ENCODE measurements at regions not wholly inside any gene's neighbourhood (a gene's known extent, or its start where the extent isn't known, plus 50 kb on each side); places are given as distances from the start of the nearest gene placed in this dataset.
"Not testable (repeated sequence)": the region's sequence is repeated elsewhere in the genome, so short reads cannot be mapped to it uniquely, and the experiment has no call there.

- intact Hi-C loops (cut with micrococcal nuclease; ENCODE audit: unreplicated experiment), result no loop called here
- Histone ChIP-seq H3K9me3 (ENCODE audit: low read depth, low read length, poor library complexity, severe bottlenecking) (no peaks in the 10 kb centered on the region), H3K4me1 (ENCODE audit: insufficient read depth, low read length, poor library complexity, severe bottlenecking) (no peaks in the 10 kb centered on the region), H3K4me3 (ENCODE audit: low read depth, low read length, poor library complexity, severe bottlenecking) (no peak overlapping the region), H3K27ac (ENCODE audit: low read depth, low read length, poor library complexity, severe bottlenecking) (no peak overlapping the region), H3K27me3 (replicated peaks; ENCODE audit: insufficient read depth, low read depth, low read length, poor library complexity) (no peaks in the 10 kb centered on the region), H3K36me3 (ENCODE audit: insufficient read depth, low read length, poor library complexity, severe bottlenecking) (no peaks in the 10 kb centered on the region)
- no peak for DNase-seq (ENCODE audit: low spot score)
- no TSS peak for BruUV-seq (replicated peaks)
- CTCF ChIA-PET, result no interaction called here
- POLR2A ChIA-PET (ENCODE audit: low non-redundant PET), result no interaction called here
- TF ChIP-seq EZH2 (IDR thresholded peaks at IDR 0.05; ENCODE audit: borderline replicate concordance, low read depth, low read length, poor library complexity, severe bottlenecking) (no peak), CTCF (conservative IDR thresholded peaks at IDR 0.05; ENCODE audit: low read depth, low read length) (no peak)
Observed at GRCh38 chr13:48819376-48819775, 156.3 kb upstream of the FNDC3A start.

GRCh38 chr13:48819899-48820298 lies 155.8 kb upstream of the FNDC3A start:
- ChIA-PET POLR2A (ENCODE audit: low non-redundant PET) (no interaction called here), CTCF (no interaction called here)
- Histone ChIP-seq H3K27ac (ENCODE audit: low read depth, low read length, poor library complexity, severe bottlenecking) (no peak overlapping the region), H3K36me3 (ENCODE audit: insufficient read depth, low read length, poor library complexity, severe bottlenecking) (no peaks in the 10 kb centered on the region), H3K27me3 (replicated peaks; ENCODE audit: insufficient read depth, low read depth, low read length, poor library complexity) (no peaks in the 10 kb centered on the region), H3K4me3 (ENCODE audit: low read depth, low read length, poor library complexity, severe bottlenecking) (no peak overlapping the region), H3K4me1 (ENCODE audit: insufficient read depth, low read length, poor library complexity, severe bottlenecking) (no peaks in the 10 kb centered on the region), H3K9me3 (ENCODE audit: low read depth, low read length, poor library complexity, severe bottlenecking) (no peaks in the 10 kb centered on the region)
- TF ChIP-seq CTCF (conservative IDR thresholded peaks at IDR 0.05; ENCODE audit: low read depth, low read length), result no peak
- no peak for TF ChIP-seq EZH2 (IDR thresholded peaks at IDR 0.05; ENCODE audit: borderline replicate concordance, low read depth, low read length, poor library complexity, severe bottlenecking)
- no TSS peak for BruUV-seq (replicated peaks)
- DNase-seq (ENCODE audit: low spot score), result no peak
- intact Hi-C loops (cut with micrococcal nuclease; ENCODE audit: unreplicated experiment), result no loop called here

GRCh38 chr13:48823526-48823925 lies 152.2 kb upstream of the FNDC3A start:
- intact Hi-C loops (cut with micrococcal nuclease; ENCODE audit: unreplicated experiment); H3K4me3 ChIP-seq (ENCODE audit: low read depth, low read length, poor library complexity, severe bottlenecking); H3K4me1 ChIP-seq (ENCODE audit: insufficient read depth, low read length, poor library complexity, severe bottlenecking); BruUV-seq (replicated peaks); DNase-seq (ENCODE audit: low spot score); CTCF ChIA-PET; H3K27me3 ChIP-seq (replicated peaks; ENCODE audit: insufficient read depth, low read depth, low read length, poor library complexity); H3K27ac ChIP-seq (ENCODE audit: low read depth, low read length, poor library complexity, severe bottlenecking); POLR2A ChIA-PET (ENCODE audit: low non-redundant PET); H3K9me3 ChIP-seq (ENCODE audit: low read depth, low read length, poor library complexity, severe bottlenecking); H3K36me3 ChIP-seq (ENCODE audit: insufficient read depth, low read length, poor library complexity, severe bottlenecking): not testable (repeated sequence)

GRCh38 chr13:48826039-48826438 lies 149.7 kb upstream of the FNDC3A start:
- intact Hi-C loops (cut with micrococcal nuclease; ENCODE audit: unreplicated experiment), result no loop called here
- no peak for TF ChIP-seq EZH2 (IDR thresholded peaks at IDR 0.05; ENCODE audit: borderline replicate concordance, low read depth, low read length, poor library complexity, severe bottlenecking)
- no peak for TF ChIP-seq CTCF (conservative IDR thresholded peaks at IDR 0.05; ENCODE audit: low read depth, low read length)
- POLR2A ChIA-PET (ENCODE audit: low non-redundant PET), result no interaction called here
- Histone ChIP-seq H3K36me3 (ENCODE audit: insufficient read depth, low read length, poor library complexity, severe bottlenecking) (no peaks in the 10 kb centered on the region), H3K4me3 (ENCODE audit: low read depth, low read length, poor library complexity, severe bottlenecking) (no peak overlapping the region), H3K27ac (ENCODE audit: low read depth, low read length, poor library complexity, severe bottlenecking) (no peak overlapping the region), H3K27me3 (replicated peaks; ENCODE audit: insufficient read depth, low read depth, low read length, poor library complexity) (no peaks in the 10 kb centered on the region), H3K9me3 (ENCODE audit: low read depth, low read length, poor library complexity, severe bottlenecking) (no peaks in the 10 kb centered on the region), H3K4me1 (ENCODE audit: insufficient read depth, low read length, poor library complexity, severe bottlenecking) (no peaks in the 10 kb centered on the region)
- no peak for DNase-seq (ENCODE audit: low spot score)
- CTCF ChIA-PET, result interaction anchor here (0.6 kb wide), 1 partner anchor 529 kb away, joined by 3 read pairs; no protein-coding TSS in a partner anchor
- BruUV-seq (replicated peaks), result no TSS peak

- H3K27ac ChIP-seq (ENCODE audit: low read depth, low read length, poor library complexity, severe bottlenecking); POLR2A ChIA-PET (ENCODE audit: low non-redundant PET); H3K4me3 ChIP-seq (ENCODE audit: low read depth, low read length, poor library complexity, severe bottlenecking); DNase-seq (ENCODE audit: low spot score); H3K9me3 ChIP-seq (ENCODE audit: low read depth, low read length, poor library complexity, severe bottlenecking); H3K36me3 ChIP-seq (ENCODE audit: insufficient read depth, low read length, poor library complexity, severe bottlenecking); H3K27me3 ChIP-seq (replicated peaks; ENCODE audit: insufficient read depth, low read depth, low read length, poor library complexity); BruUV-seq (replicated peaks); H3K4me1 ChIP-seq (ENCODE audit: insufficient read depth, low read length, poor library complexity, severe bottlenecking); intact Hi-C loops (cut with micrococcal nuclease; ENCODE audit: unreplicated experiment): not testable (repeated sequence)
- CTCF ChIA-PET, result interaction anchor here (0.6 kb wide), 1 partner anchor 528 kb away, joined by 3 read pairs; no protein-coding TSS in a partner anchor
Observed at GRCh38 chr13:48826922-48827454, 148.7 kb upstream of the FNDC3A start.
